ENCODE measurements at regions not wholly inside any gene's neighbourhood (a gene's known extent, or its start where the extent isn't known, plus 50 kb on each side); places are given as distances from the start of the nearest gene placed in this dataset.
A peak's percentile ranks its signal among the peaks of the same experiment; 100 is the strongest.
"Not testable (repeated sequence)": the region's sequence is repeated elsewhere in the genome, so short reads cannot be mapped to it uniquely, and the experiment has no call there.

- DNase-seq (ENCODE audit: low spot score) = no peak
Measured at GRCh38 chrX:78603908-78604307, 55.2 kb downstream of the RTL3 start.

GRCh38 chrX:78595901-78596502 lies 63.1 kb downstream of the RTL3 start:
- DNase-seq (ENCODE audit: low spot score) = no peak

- no peak for DNase-seq (ENCODE audit: low spot score)
Measured at GRCh38 chrX:78593701-78594100, 65.4 kb downstream of the RTL3 start.

- DNase-seq (ENCODE audit: low spot score) = no peak
Measured at GRCh38 chrX:78592030-78592429, 67.1 kb downstream of the RTL3 start.

GRCh38 chrX:78574306-78574705 lies 84.8 kb downstream of the RTL3 start:
- no peak for DNase-seq (ENCODE audit: low spot score)

GRCh38 chrX:78573630-78574029 lies 85.5 kb downstream of the RTL3 start:
- no peak for DNase-seq (ENCODE audit: low spot score)

- no peak for DNase-seq (ENCODE audit: low spot score)
Measured at GRCh38 chrX:78571849-78572248, 87.3 kb downstream of the RTL3 start.

- DNase-seq (ENCODE audit: low spot score) = peak; percentile 18
Measured at GRCh38 chrX:78555401-78555980, 103.6 kb downstream of the RTL3 start.

- not testable (repeated sequence) for DNase-seq (ENCODE audit: low spot score)
Measured at GRCh38 chrX:78552628-78553027, 106.5 kb downstream of the RTL3 start.

GRCh38 chrX:78548012-78548411 lies 111.1 kb downstream of the RTL3 start:
- DNase-seq (ENCODE audit: low spot score) = peak; percentile 70

GRCh38 chrX:78545233-78545632 lies 113.9 kb downstream of the RTL3 start:
- no peak for DNase-seq (ENCODE audit: low spot score)

- no peak for DNase-seq (ENCODE audit: low spot score)
Measured at GRCh38 chrX:78543281-78543680, 115.8 kb downstream of the RTL3 start.

- no peak for DNase-seq (ENCODE audit: low spot score)
Measured at GRCh38 chrX:78540171-78540570, 119.0 kb downstream of the RTL3 start.

GRCh38 chrX:78534221-78534620 lies 124.9 kb downstream of the RTL3 start:
- no peak for DNase-seq (ENCODE audit: low spot score)

GRCh38 chrX:78532363-78532762 lies 126.8 kb downstream of the RTL3 start:
- DNase-seq (ENCODE audit: low spot score) = no peak

GRCh38 chrX:78527818-78528217 lies 131.3 kb downstream of the RTL3 start:
- no peak for DNase-seq (ENCODE audit: low spot score)

- DNase-seq (ENCODE audit: low spot score) = peak; percentile 76
Measured at GRCh38 chrX:78527263-78527662, 131.9 kb downstream of the RTL3 start.

- no peak for DNase-seq (ENCODE audit: low spot score)
Measured at GRCh38 chrX:78522601-78523000, 136.5 kb downstream of the RTL3 start.

GRCh38 chrX:78517124-78517523 lies 142.0 kb downstream of the RTL3 start:
- DNase-seq (ENCODE audit: low spot score) = peak; percentile 47

- peak; percentile 1 for DNase-seq (ENCODE audit: low spot score)
Measured at GRCh38 chrX:78514852-78515251, 144.3 kb downstream of the RTL3 start.

- no peak for DNase-seq (ENCODE audit: low spot score)
Measured at GRCh38 chrX:78513971-78514738, 145.0 kb downstream of the RTL3 start.

- no peak for DNase-seq (ENCODE audit: low spot score)
Measured at GRCh38 chrX:78506248-78506647, 152.9 kb downstream of the RTL3 start.

- no peak for DNase-seq (ENCODE audit: low spot score)
Measured at GRCh38 chrX:78496483-78496882, 162.6 kb downstream of the RTL3 start.
